ENCODE measurements at regions not wholly inside any gene's neighbourhood (a gene's known extent, or its start where the extent isn't known, plus 50 kb on each side); places are given as distances from the start of the nearest gene placed in this dataset.

- H3K27ac Mint-ChIP-seq, result no peak overlapping the region
- ChIA-PET POLR2A (no interaction called here), CTCF (no interaction called here)
Observed at GRCh38 chr9:2263111-2263510, 248.0 kb downstream of the SMARCA2 start.

GRCh38 chr9:2263665-2264064 is 248.5 kb downstream of the SMARCA2 start:
- DNase-seq, result no peak
- Mint-ChIP-seq H3K27me3 (peaks cover 11% of the 10 kb centered on the region), H3K4me1 (ENCODE audit: low read depth) (no peaks in the 10 kb centered on the region), H3K9me3 (no peaks in the 10 kb centered on the region), H3K36me3 (ENCODE audit: low read depth) (no peaks in the 10 kb centered on the region), H3K27ac (no peak overlapping the region), H3K4me3 (no peak overlapping the region)
- ChIA-PET CTCF (no interaction called here), POLR2A (no interaction called here)
- H3K27ac ChIP-seq (ENCODE audit: low read depth in 1 of 2, low read length in 2 of 2), result no peak overlapping the region
- H3K27me3 ChIP-seq (ENCODE audit: control insufficient read depth in 1 of 2, insufficient read depth in 2 of 2, low read length in 2 of 2), result peaks cover 2 to 4% of the 10 kb centered on the region in 2 experiments
- ATAC-seq (ENCODE audit: poor library complexity), result no peak
- no peaks in the 10 kb centered on the region for H3K4me1 ChIP-seq (ENCODE audit: insufficient read depth, low read length)
- H3K36me3 ChIP-seq (ENCODE audit: insufficient read depth, low read length), result no peaks in the 10 kb centered on the region
- H3K4me3 ChIP-seq (ENCODE audit: low read length), result no peak overlapping the region
- peaks cover 0 to 5% of the 10 kb centered on the region in 2 experiments for H3K9me3 ChIP-seq (ENCODE audit: control insufficient read depth in 1 of 2, insufficient read depth in 1 of 2, low read length in 2 of 2)
- intact Hi-C loops (cut with DNase I, micrococcal nuclease), result no loop called here
- TF ChIP-seq, protein P1, sequence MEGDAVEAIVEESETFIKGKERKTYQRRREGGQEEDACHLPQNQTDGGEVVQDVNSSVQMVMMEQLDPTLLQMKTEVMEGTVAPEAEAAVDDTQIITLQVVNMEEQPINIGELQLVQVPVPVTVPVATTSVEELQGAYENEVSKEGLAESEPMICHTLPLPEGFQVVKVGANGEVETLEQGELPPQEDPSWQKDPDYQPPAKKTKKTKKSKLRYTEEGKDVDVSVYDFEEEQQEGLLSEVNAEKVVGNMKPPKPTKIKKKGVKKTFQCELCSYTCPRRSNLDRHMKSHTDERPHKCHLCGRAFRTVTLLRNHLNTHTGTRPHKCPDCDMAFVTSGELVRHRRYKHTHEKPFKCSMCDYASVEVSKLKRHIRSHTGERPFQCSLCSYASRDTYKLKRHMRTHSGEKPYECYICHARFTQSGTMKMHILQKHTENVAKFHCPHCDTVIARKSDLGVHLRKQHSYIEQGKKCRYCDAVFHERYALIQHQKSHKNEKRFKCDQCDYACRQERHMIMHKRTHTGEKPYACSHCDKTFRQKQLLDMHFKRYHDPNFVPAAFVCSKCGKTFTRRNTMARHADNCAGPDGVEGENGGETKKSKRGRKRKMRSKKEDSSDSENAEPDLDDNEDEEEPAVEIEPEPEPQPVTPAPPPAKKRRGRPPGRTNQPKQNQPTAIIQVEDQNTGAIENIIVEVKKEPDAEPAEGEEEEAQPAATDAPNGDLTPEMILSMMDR (IDR thresholded peaks at IDR 0.05), result no peak

More at GRCh38 chr9:2263111-2263510, 248.0 kb downstream of the SMARCA2 start:
- DNase-seq (no peak), ATAC-seq (ENCODE audit: poor library complexity) (no peak)
- TF ChIP-seq, protein P1 (IDR thresholded peaks at IDR 0.05), result no peak
- Histone ChIP-seq H3K4me1 (ENCODE audit: insufficient read depth, low read length) (no peaks in the 10 kb centered on the region), H3K4me3 (ENCODE audit: low read length) (no peak overlapping the region), H3K36me3 (ENCODE audit: insufficient read depth, low read length) (no peaks in the 10 kb centered on the region), H3K27me3 (ENCODE audit: control insufficient read depth in 1 of 2, insufficient read depth in 2 of 2, low read length in 2 of 2) (peaks cover 2 to 4% of the 10 kb centered on the region in 2 experiments), H3K9me3 (ENCODE audit: control insufficient read depth in 1 of 2, insufficient read depth in 1 of 2, low read length in 2 of 2) (peaks cover 0 to 5% of the 10 kb centered on the region in 2 experiments), H3K27ac (ENCODE audit: low read depth in 1 of 2, low read length in 2 of 2) (no peak overlapping the region)
- Mint-ChIP-seq H3K9me3 (no peaks in the 10 kb centered on the region), H3K4me1 (ENCODE audit: low read depth) (no peaks in the 10 kb centered on the region), H3K36me3 (ENCODE audit: low read depth) (no peaks in the 10 kb centered on the region), H3K27me3 (peaks cover 6% of the 10 kb centered on the region), H3K4me3 (no peak overlapping the region)
- intact Hi-C loops (cut with DNase I, micrococcal nuclease), result no loop called here

DNA sequence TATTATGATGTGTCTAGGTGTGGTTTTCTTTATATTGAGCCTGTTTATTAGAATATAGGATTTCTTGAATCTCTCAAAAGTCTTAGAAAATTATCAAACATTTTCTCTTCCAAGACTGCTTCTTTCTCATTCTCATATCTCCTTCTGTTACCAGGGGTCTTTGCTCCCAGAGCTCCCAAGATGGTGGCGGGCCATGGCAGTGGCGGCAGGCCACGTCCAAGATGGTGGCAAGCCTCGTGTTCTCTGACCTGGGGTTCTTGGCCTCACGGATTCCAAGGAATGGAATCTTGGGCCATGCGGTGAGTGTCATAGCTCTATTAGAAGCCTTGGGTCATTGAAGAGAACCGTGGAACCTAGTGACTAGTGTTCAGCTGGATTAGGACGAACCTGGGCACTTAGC is 248.9 kb downstream of the SMARCA2 start:
- Mint-ChIP-seq H3K9me3 (no peaks in the 10 kb centered on the region), H3K4me1 (ENCODE audit: low read depth) (no peaks in the 10 kb centered on the region), H3K27ac (no peak overlapping the region), H3K4me3 (no peak overlapping the region), H3K36me3 (ENCODE audit: low read depth) (no peaks in the 10 kb centered on the region), H3K27me3 (peaks cover 11% of the 10 kb centered on the region)
- H3K9me3 ChIP-seq (ENCODE audit: control insufficient read depth in 1 of 2, insufficient read depth in 1 of 2, low read length in 2 of 2), result peaks cover 0 to 5% of the 10 kb centered on the region in 2 experiments
- H3K36me3 ChIP-seq (ENCODE audit: insufficient read depth, low read length), result no peaks in the 10 kb centered on the region
- TF ChIP-seq, protein P1 (IDR thresholded peaks at IDR 0.05), result no peak
- no peak for ATAC-seq (ENCODE audit: poor library complexity)
- no peaks in the 10 kb centered on the region for H3K4me1 ChIP-seq (ENCODE audit: insufficient read depth, low read length)
- H3K27me3 ChIP-seq (ENCODE audit: control insufficient read depth in 1 of 2, insufficient read depth in 2 of 2, low read length in 2 of 2), result peaks cover 2 to 4% of the 10 kb centered on the region in 2 experiments
- H3K27ac ChIP-seq (ENCODE audit: low read depth in 1 of 2, low read length in 2 of 2), result no peak overlapping the region
- CTCF ChIA-PET, result no interaction called here
- H3K4me3 ChIP-seq (ENCODE audit: low read length), result no peak overlapping the region
- POLR2A ChIA-PET, result no interaction called here
- no peak for DNase-seq
- intact Hi-C loops (cut with DNase I, micrococcal nuclease), result no loop called here

Data from CD4-positive, alpha-beta T cell (primary cell).